GM12878 (cell line): ENCODE measurements at regions not wholly inside any gene's neighbourhood (a gene's known extent, or its start where the extent isn't known, plus 50 kb on each side); places are given as distances from the start of the nearest gene placed in this dataset.

Experiments
- ATAC-seq: fragments of 200-7000 bp; cut with Tn5 transposase; 3 replicates; pipeline ENCODE4 v1.9.1; 2020; ENCODE audit warnings: mild to moderate bottlenecking, moderate library complexity
- BruUV-seq: library from RNA; stranded (reverse); fragments of 400-500 nt; replicated peaks from 2 replicates; lab custom pipeline; 2021; lab: Mats Ljungman, UMichigan
- CTCF ChIA-PET: fragments of 300-600 bp; sonication (Branson Sonifier 250); formaldehyde crosslinking; extraction: SDS; loops from one replicate; lab custom pipeline; 2021; ENCODE audit warnings: inconsistent platforms; lab: Yijun Ruan, JAX
- POLR2A ChIA-PET: fragments of 350-600 bp; formaldehyde crosslinking; extraction: SDS; loops from one replicate; lab custom pipeline; 2021; ENCODE audit warnings: inconsistent platforms; lab: Charles Lee
- RAD21 ChIA-PET: fragments of 300-600 bp; sonication (Branson Sonifier 250); formaldehyde crosslinking; loops from one replicate; lab custom pipeline; 2023; ENCODE audit warnings: antibody characterized with exemption; ENCODE audit not compliant: unreplicated experiment; lab: Charles Lee
- SMC1A ChIA-PET: fragments of 300-600 bp; sonication (Branson Sonifier 250); formaldehyde crosslinking; loops from one replicate; lab custom pipeline; 2023; ENCODE audit not compliant: unreplicated experiment, uncharacterized antibody; lab: Charles Lee
- DNase-seq: peaks from one replicate; pipeline ENCODE4 v3.0.0-alpha.2; 2011; ENCODE audit warnings: low read depth, low spot score
- FAIRE-seq: peaks from 3 replicates; lab custom pipeline; 2011; peaks lifted over from hg19 to GRCh38; lab: Jason Lieb, UNC
- H2AFZ ChIP-seq: 2 replicates; pipeline ENCODE4 v1.6.0; 2011; ENCODE audit warnings: low read depth, low read length, control low read depth; ENCODE audit not compliant: control insufficient read depth
- H3K27ac ChIP-seq: 2 replicates; pipeline ENCODE4 v1.5.1; 2011; ENCODE audit warnings: control low read depth; ENCODE audit not compliant: control insufficient read depth, insufficient read depth
- H3K27me3 ChIP-seq, 2 experiments: replicated peaks in 1 of 2; 2 replicates each; pipeline versions ENCODE4 v1.6.0 to v1.6.1; 2011; ENCODE audit warnings: low read length in 1 of 2; ENCODE audit not compliant: control insufficient read depth in 2 of 2, insufficient read depth in 2 of 2
- H3K36me3 ChIP-seq, 2 experiments: 2 replicates each; pipeline ENCODE4 v1.5.1; 2011; ENCODE audit warnings: low read length in 1 of 2; ENCODE audit not compliant: control insufficient read depth in 2 of 2, insufficient read depth in 2 of 2
- H3K4me1 ChIP-seq: 2 replicates; pipeline ENCODE4 v1.6.1; 2011; ENCODE audit warnings: mild to moderate bottlenecking, low read length, moderate library complexity, mixed read lengths; ENCODE audit not compliant: control insufficient read depth, insufficient read depth
- H3K4me2 ChIP-seq: 2 replicates; pipeline ENCODE4 v1.6.0; 2011; ENCODE audit warnings: control low read depth; ENCODE audit not compliant: control insufficient read depth, insufficient read depth
- H3K4me3 ChIP-seq: fragments of 200-600 bp; sonication (generic); 2 replicates; pipeline ENCODE4 v1.5.1; 2016
- H3K79me2 ChIP-seq: 2 replicates; pipeline ENCODE4 v1.6.0; 2011; ENCODE audit warnings: low read length; ENCODE audit not compliant: control insufficient read depth, insufficient read depth
- H3K9ac ChIP-seq: 2 replicates; pipeline ENCODE4 v1.8.0; 2011; ENCODE audit warnings: low read length, control low read depth, mixed read lengths; ENCODE audit not compliant: control insufficient read depth, insufficient read depth
- H3K9me3 ChIP-seq: replicated peaks from 3 replicates; pipeline ENCODE4 v1.5.1; 2011; ENCODE audit warnings: mild to moderate bottlenecking, low read length; ENCODE audit not compliant: control insufficient read depth, insufficient read depth
- H4K20me1 ChIP-seq: 2 replicates; pipeline ENCODE4 v1.6.0; 2011; ENCODE audit not compliant: control insufficient read depth, insufficient read depth
- BMI1 ChIP-seq: fragments of 450-650 bp; IDR thresholded peaks from 2 replicates; pipeline ENCODE4 v1.6.1; 2016; ENCODE audit warnings: mild to moderate bottlenecking, moderate library complexity, borderline replicate concordance
- MXI1 ChIP-seq: fragments of 150-350 bp; IDR thresholded peaks from 2 replicates; pipeline ENCODE4 v1.6.1; 2011; ENCODE audit warnings: low read depth, mild to moderate bottlenecking, inconsistent platforms, low read length, improper control_type of control experiment
- PML ChIP-seq: IDR thresholded peaks from 2 replicates; pipeline ENCODE4 v1.6.1; 2012; ENCODE audit warnings: low read length, inconsistent platforms
- PRDM15 ChIP-seq: fragments of 450-650 bp; formaldehyde crosslinking; IDR thresholded peaks from 2 replicates; pipeline ENCODE4 v1.4.0; 2020; ENCODE audit warnings: mild to moderate bottlenecking, moderate library complexity
- SPI1 ChIP-seq: IDR thresholded peaks from 2 replicates; pipeline ENCODE4 v1.6.1; 2011; ENCODE audit warnings: low read depth, mild to moderate bottlenecking, low read length, moderate library complexity, borderline replicate concordance; ENCODE audit not compliant: insufficient read depth
- USF1 ChIP-seq: IDR thresholded peaks from 2 replicates; pipeline ENCODE4 v1.6.1; 2011; ENCODE audit warnings: borderline replicate concordance, low read depth, mild to moderate bottlenecking, moderate library complexity, mixed read lengths, low read length; ENCODE audit not compliant: insufficient read depth; ENCODE audit errors: extremely low read length
- USF2 ChIP-seq: IDR thresholded peaks from 2 replicates; pipeline ENCODE4 v1.6.1; 2011; ENCODE audit warnings: low read depth, low read length, improper control_type of control experiment, borderline replicate concordance
- ZNF207 ChIP-seq: fragments of 450-650 bp; IDR thresholded peaks from 2 replicates; pipeline ENCODE4 v1.6.1; 2014; ENCODE audit warnings: antibody characterized with exemption, mild to moderate bottlenecking, borderline replicate concordance
- WGBS: methylation state at CpG from one replicate; pipeline ENCODE4 v1.1.6; 2016; ENCODE audit warnings: low lambda C conversion rate; ENCODE audit not compliant: insufficient replicate concordance, insufficient coverage; ENCODE audit errors: missing lambda C conversion rate; 5-methylcytosine and 5-hydroxymethylcytosine counted together
- in situ Hi-C: fragments of 300-500 bp; cut with MboI; formaldehyde crosslinking; loops from 9 replicates; pipeline ENCODE4 v1.14.3; 2018; ENCODE audit warnings: mixed read lengths
- intact Hi-C: fragments of 100-400 bp; cut with micrococcal nuclease; formaldehyde crosslinking; loops from one replicate; pipeline ENCODE4 v1.14.2; 2022; ENCODE audit not compliant: unreplicated experiment

- no peak overlapping the region for H2AFZ ChIP-seq
- no peak for DNase-seq
- no peaks in the 10 kb centered on the region for H3K27me3 ChIP-seq
- in situ Hi-C loops, result no loop called here
- H3K36me3 ChIP-seq, result no peaks in the 10 kb centered on the region
- H3K9me3 ChIP-seq, result no peaks in the 10 kb centered on the region
- H3K4me3 ChIP-seq, result no peak overlapping the region
- no peaks in the 10 kb centered on the region for H3K79me2 ChIP-seq
- intact Hi-C loops, result no loop called here
- 55% methylated on average over 4 of the region's 4 CpGs for WGBS
- no peak overlapping the region for H3K9ac ChIP-seq
- ChIA-PET SMC1A (no interaction called here), POLR2A (no interaction called here)
- no peaks in the 10 kb centered on the region for H3K4me1 ChIP-seq
- no peak for ATAC-seq
- no peak for FAIRE-seq
- no peak overlapping the region for H3K4me2 ChIP-seq
- no peak overlapping the region for H3K27ac ChIP-seq
- TF ChIP-seq ZNF207, result no peak
- TF ChIP-seq USF1, result no peak
- TF ChIP-seq BMI1, result no peak
- no peak for TF ChIP-seq PML
- TF ChIP-seq SPI1, result no peak
- no peak for TF ChIP-seq MXI1
- TF ChIP-seq PRDM15 (CRISPR knock-in tag), result no peak
- no peak for TF ChIP-seq USF2
- TF ChIP-seq, all 136 proteins: peak for 0
- BruUV-seq, result no TSS peak
- ChIA-PET RAD21 (no interaction called here), CTCF (no interaction called here)
- H4K20me1 ChIP-seq, result no peaks in the 10 kb centered on the region
These were observed 170.8 kb upstream of the ADAMTS16 start for GRCh38 chr5:4969351-4969750.
